Tibial nerve (tissue), 3 donors: ENCODE measurements at regions not wholly inside any gene's neighbourhood (a gene's known extent, or its start where the extent isn't known, plus 50 kb on each side); places are given as distances from the start of the nearest gene placed in this dataset.

Source experiments
- CTCF ChIP-seq, 5 experiments: fragments of 200-600 bp in 3 of 5; fragments of 450-650 bp in 2 of 5; sonication (generic) in 3 of 5; IDR thresholded peaks; one replicate each; pipeline ENCODE4 v1.5.1; 2016 to 2019; ENCODE audit warnings: antibody characterized with exemption in 5 of 5, mild to moderate bottlenecking in 3 of 5, moderate library complexity in 2 of 5
- POLR2A ChIP-seq, 2 donors: fragments of 450-650 bp; IDR thresholded peaks; one replicate each; pipeline ENCODE4 v1.6.1; 2017; ENCODE audit warnings: antibody characterized with exemption in 2 of 2, mild to moderate bottlenecking in 2 of 2, moderate library complexity in 2 of 2

- no peak for TF ChIP-seq CTCF (IDR thresholded peaks at IDR 0.05)
- TF ChIP-seq POLR2A (IDR thresholded peaks at IDR 0.05) = no peak
These were observed 109.2 kb upstream of the FHIT start for GRCh38 chr3:61360297-61360965.
